ENCODE measurements at regions not wholly inside any gene's neighbourhood (a gene's known extent, or its start where the extent isn't known, plus 50 kb on each side); places are given as distances from the start of the nearest gene placed in this dataset.
A peak's percentile ranks its signal among the peaks of the same experiment; 100 is the strongest.

- WGBS, 4 donors: 80 to 89% (median 88%) methylated on average over 9 of the region's 9 CpGs
- DNase-seq (no peak), ATAC-seq (no peak)
- Histone ChIP-seq H3K27me3 (no peaks in the 10 kb centered on the region), H3K36me3 (no peaks in the 10 kb centered on the region), H3K9me3 (no peaks in the 10 kb centered on the region), H3K27ac (no peak overlapping the region), H3K4me3 (no peak overlapping the region), H3K4me1 (peaks cover 0 to 63% (median 24%) of the 10 kb centered on the region in 12 donors)
- intact Hi-C loops (cut with DNase I): loop anchor here in 6 of 10 donors (5.0 to 10.0 kb wide), 3 partner anchors 62 to 180 kb away; partner anchors contain the start of gene COL13A1 (in 4 of the 6)
- TF ChIP-seq CTCF (IDR thresholded peaks at IDR 0.05): no peak
- TF ChIP-seq POLR2A (IDR thresholded peaks at IDR 0.05): no peak
These were observed 66.8 kb upstream of the COL13A1 start for GRCh38 chr10:69734797-69735468.

GRCh38 chr10:69736886-69737641 is 64.6 kb upstream of the COL13A1 start:
- H3K27me3 ChIP-seq: peaks cover 0 to 4% (median 0%) of the 10 kb centered on the region in 9 donors
- WGBS, 4 donors: 75 to 90% (median 84%) methylated on average over 12 of the region's 12 CpGs
- intact Hi-C loops (cut with DNase I): loop anchor here in 1 of 10 donors (5.0 to 10.0 kb wide), 2 partner anchors 60 to 178 kb away; no protein-coding TSS in a partner anchor
- ATAC-seq: no peak
- no peak overlapping the region for H3K4me3 ChIP-seq
- TF ChIP-seq CTCF (IDR thresholded peaks at IDR 0.05) (no peak), POLR2A (IDR thresholded peaks at IDR 0.05) (no peak)
- H3K36me3 ChIP-seq: no peaks in the 10 kb centered on the region
- peaks cover 0 to 44% (median 9%) of the 10 kb centered on the region in 12 donors for H3K4me1 ChIP-seq
- no peak for DNase-seq
- H3K27ac ChIP-seq: no peak overlapping the region
- H3K9me3 ChIP-seq: no peaks in the 10 kb centered on the region

DNA sequence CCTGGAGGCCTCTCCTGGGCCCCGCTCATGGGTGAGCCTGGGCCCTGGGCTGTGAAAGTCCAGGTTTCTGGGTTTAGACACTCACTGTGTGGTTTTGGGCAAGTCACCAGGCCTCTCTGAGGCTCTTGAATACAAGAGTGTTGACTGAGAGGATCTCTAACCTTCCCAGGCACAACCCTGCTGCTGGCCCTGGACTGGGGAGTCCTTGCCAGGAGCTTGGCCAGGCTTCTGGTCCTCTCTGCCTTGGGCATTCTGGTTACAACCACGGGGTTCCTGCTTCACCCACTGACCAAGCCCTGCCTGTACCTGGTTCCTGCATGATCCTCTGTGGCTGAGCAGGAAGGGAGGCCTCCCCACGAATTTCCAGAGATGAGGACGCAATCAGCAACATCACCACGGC is 63.6 kb upstream of the COL13A1 start:
- H3K27ac ChIP-seq: no peak overlapping the region
- peak in 1 of 5 donors; percentile 60 for DNase-seq
- ATAC-seq: peak in 3 of 4 donors; percentile 12 to 43 (median 37)
- H3K27me3 ChIP-seq: peaks cover 0 to 4% (median 0%) of the 10 kb centered on the region in 9 donors
- H3K36me3 ChIP-seq: no peaks in the 10 kb centered on the region
- intact Hi-C loops (cut with DNase I): loop anchor here in 1 of 10 donors (5.0 to 10.0 kb wide), 2 partner anchors 59 to 177 kb away; no protein-coding TSS in a partner anchor
- no peak overlapping the region for H3K4me3 ChIP-seq
- WGBS, 4 donors: 59 to 77% (median 70%) methylated on average over 5 of the region's 5 CpGs
- peaks cover 0 to 35% (median 5%) of the 10 kb centered on the region in 12 donors for H3K4me1 ChIP-seq
- TF ChIP-seq POLR2A (IDR thresholded peaks at IDR 0.05) (no peak), CTCF (IDR thresholded peaks at IDR 0.05) (no peak)
- H3K9me3 ChIP-seq: no peaks in the 10 kb centered on the region

- Histone ChIP-seq H3K27ac (no peak overlapping the region), H3K9me3 (no peaks in the 10 kb centered on the region), H3K4me3 (no peak overlapping the region), H3K27me3 (peaks cover 0 to 4% (median 0%) of the 10 kb centered on the region in 9 donors), H3K4me1 (peaks cover 0 to 28% (median 2%) of the 10 kb centered on the region in 12 donors), H3K36me3 (no peaks in the 10 kb centered on the region)
- intact Hi-C loops (cut with DNase I): loop anchor here in 1 of 10 donors (5.0 to 10.0 kb wide), 2 partner anchors 58 to 176 kb away; no protein-coding TSS in a partner anchor
- no peak for TF ChIP-seq CTCF (IDR thresholded peaks at IDR 0.05)
- TF ChIP-seq POLR2A (IDR thresholded peaks at IDR 0.05): no peak
- WGBS, 4 donors: 58 to 75% (median 66%) methylated on average over 6 of the region's 6 CpGs
- DNase-seq (no peak), ATAC-seq (no peak)
These were observed 62.8 kb upstream of the COL13A1 start for GRCh38 chr10:69738858-69739435.

Measured in heart left ventricle (tissue), 16 donors.